IMR-90 (cell line): ENCODE measurements at regions not wholly inside any gene's neighbourhood (a gene's known extent, or its start where the extent isn't known, plus 50 kb on each side); places are given as distances from the start of the nearest gene placed in this dataset.
"Not testable (repeated sequence)": the region's sequence is repeated elsewhere in the genome, so short reads cannot be mapped to it uniquely, and the experiment has no call there.

Experiments
- BHLHE40 ChIP-seq: fragments of 150-350 bp; IDR thresholded peaks from 2 replicates; pipeline ENCODE4 v1.6.1; 2016; ENCODE audit warnings: mild to moderate bottlenecking, low read depth, low read length
- CEBPB ChIP-seq: IDR thresholded peaks from 2 replicates; pipeline ENCODE4 v1.6.1; 2012; ENCODE audit warnings: low read depth, low read length, improper control_type of control experiment
- CTCF ChIP-seq: conservative IDR thresholded peaks from 2 replicates; pipeline ENCODE4 v1.5.1; 2012; ENCODE audit warnings: mild to moderate bottlenecking, low read depth, low read length, improper control_type of control experiment
- ELK1 ChIP-seq: fragments of 150-350 bp; IDR thresholded peaks from 2 replicates; pipeline ENCODE4 v1.6.1; 2016; ENCODE audit warnings: low read depth, mild to moderate bottlenecking, low read length, moderate library complexity, borderline replicate concordance
- FOS ChIP-seq: fragments of 150-350 bp; IDR thresholded peaks from 2 replicates; pipeline ENCODE4 v1.6.1; 2016; ENCODE audit warnings: low read depth, low read length
- MAZ ChIP-seq: IDR thresholded peaks from 2 replicates; pipeline ENCODE4 v1.6.1; 2012; ENCODE audit warnings: low read depth, mild to moderate bottlenecking, low read length, improper control_type of control experiment, moderate library complexity, borderline replicate concordance
- MXI1 ChIP-seq: IDR thresholded peaks from 2 replicates; pipeline ENCODE4 v1.6.1; 2012; ENCODE audit warnings: low read depth, mild to moderate bottlenecking, low read length, moderate library complexity, borderline replicate concordance
- NFE2L2 ChIP-seq: fragments of 150-350 bp; IDR thresholded peaks from 2 replicates; pipeline ENCODE4 v1.6.1; 2016; ENCODE audit warnings: low read depth, mild to moderate bottlenecking, low read length
- POLR2A ChIP-seq: IDR thresholded peaks from 2 replicates; pipeline ENCODE4 v1.6.1; 2012; ENCODE audit warnings: mild to moderate bottlenecking, low read depth, low read length
- RAD21 ChIP-seq: IDR thresholded peaks from 2 replicates; pipeline ENCODE4 v1.6.1; 2012; ENCODE audit warnings: low read length, improper control_type of control experiment
- RFX5 ChIP-seq: IDR thresholded peaks from 2 replicates; pipeline ENCODE4 v1.8.0; 2012; ENCODE audit warnings: low read depth, mild to moderate bottlenecking, low read length, moderate library complexity
- SMC3 ChIP-seq: fragments of 150-350 bp; IDR thresholded peaks from 2 replicates; pipeline ENCODE4 v1.6.1; 2016; ENCODE audit warnings: low read depth, mild to moderate bottlenecking, antibody characterized with exemption, low read length, moderate library complexity
- USF2 ChIP-seq: fragments of 150-350 bp; IDR thresholded peaks from 2 replicates; pipeline ENCODE4 v1.6.1; 2017; ENCODE audit warnings: mild to moderate bottlenecking, antibody characterized with exemption, low read length, low read depth

- not testable (repeated sequence) for TF ChIP-seq POLR2A, CTCF, ELK1, NFE2L2, MXI1, CEBPB, RAD21, BHLHE40, MAZ, SMC3, USF2, FOS, RFX5
These were observed 456.3 kb downstream of the TMEM135 start for GRCh38 chr11:87494026-87494425.
